ENCODE measurements at regions not wholly inside any gene's neighbourhood (a gene's known extent, or its start where the extent isn't known, plus 50 kb on each side); places are given as distances from the start of the nearest gene placed in this dataset.

- H3K4me3 Mint-ChIP-seq, result no peak overlapping the region
- no peak for DNase-seq
- no peaks in the 10 kb centered on the region for H3K4me1 Mint-ChIP-seq
- Histone ChIP-seq H3K27ac (ENCODE audit: low read depth, low read length) (no peak overlapping the region), H3K9me3 (ENCODE audit: control insufficient read depth in 1 of 2, low read length in 2 of 2) (no peaks in the 10 kb centered on the region), H3K27me3 (ENCODE audit: insufficient read depth, low read length) (no peaks in the 10 kb centered on the region), H3K4me3 (ENCODE audit: low read length in 2 of 2) (no peak overlapping the region), H3K4me1 (ENCODE audit: insufficient read depth, low read length) (no peaks in the 10 kb centered on the region), H3K36me3 (ENCODE audit: insufficient read depth, low read length) (no peaks in the 10 kb centered on the region)
- intact Hi-C loops (cut with micrococcal nuclease), result no loop called here
- ChIA-PET POLR2A (ENCODE audit: partially characterized antibody) (no interaction called here), CTCF (ENCODE audit: partially characterized antibody) (no interaction called here)
- peaks cover 0 to 2% (median 0%) of the 10 kb centered on the region in 8 donors for H3K9me3 Mint-ChIP-seq
- H3K27ac Mint-ChIP-seq, result no peak overlapping the region
- H3K27me3 Mint-ChIP-seq, result peaks cover 11 to 16% of the 10 kb centered on the region in 2 donors
- no peaks in the 10 kb centered on the region for H3K36me3 Mint-ChIP-seq
These were observed 185.3 kb upstream of the GPR26 start for GRCh38 chr10:123480845-123481244.

GRCh38 chr10:123484722-123485121 lies 181.4 kb upstream of the GPR26 start:
- H3K27ac ChIP-seq (ENCODE audit: low read depth, low read length), result no peak overlapping the region
- no peaks in the 10 kb centered on the region for H3K36me3 Mint-ChIP-seq
- H3K4me1 Mint-ChIP-seq, result no peaks in the 10 kb centered on the region
- no peak overlapping the region for H3K4me3 Mint-ChIP-seq
- peaks cover 10 to 16% of the 10 kb centered on the region in 2 donors for H3K27me3 Mint-ChIP-seq
- no peak overlapping the region for H3K27ac Mint-ChIP-seq
- H3K4me3 ChIP-seq (ENCODE audit: low read length in 2 of 2), result no peak overlapping the region
- DNase-seq, result no peak
- intact Hi-C loops (cut with micrococcal nuclease), result no loop called here
- CTCF ChIA-PET (ENCODE audit: partially characterized antibody), result no interaction called here
- H3K36me3 ChIP-seq (ENCODE audit: insufficient read depth, low read length), result no peaks in the 10 kb centered on the region
- H3K4me1 ChIP-seq (ENCODE audit: insufficient read depth, low read length), result no peaks in the 10 kb centered on the region
- H3K9me3 Mint-ChIP-seq, result peaks cover 0 to 2% (median 0%) of the 10 kb centered on the region in 8 donors
- no peaks in the 10 kb centered on the region for H3K27me3 ChIP-seq (ENCODE audit: insufficient read depth, low read length)
- no peaks in the 10 kb centered on the region for H3K9me3 ChIP-seq (ENCODE audit: control insufficient read depth in 1 of 2, low read length in 2 of 2)
- POLR2A ChIA-PET (ENCODE audit: partially characterized antibody), result no interaction called here

DNA sequence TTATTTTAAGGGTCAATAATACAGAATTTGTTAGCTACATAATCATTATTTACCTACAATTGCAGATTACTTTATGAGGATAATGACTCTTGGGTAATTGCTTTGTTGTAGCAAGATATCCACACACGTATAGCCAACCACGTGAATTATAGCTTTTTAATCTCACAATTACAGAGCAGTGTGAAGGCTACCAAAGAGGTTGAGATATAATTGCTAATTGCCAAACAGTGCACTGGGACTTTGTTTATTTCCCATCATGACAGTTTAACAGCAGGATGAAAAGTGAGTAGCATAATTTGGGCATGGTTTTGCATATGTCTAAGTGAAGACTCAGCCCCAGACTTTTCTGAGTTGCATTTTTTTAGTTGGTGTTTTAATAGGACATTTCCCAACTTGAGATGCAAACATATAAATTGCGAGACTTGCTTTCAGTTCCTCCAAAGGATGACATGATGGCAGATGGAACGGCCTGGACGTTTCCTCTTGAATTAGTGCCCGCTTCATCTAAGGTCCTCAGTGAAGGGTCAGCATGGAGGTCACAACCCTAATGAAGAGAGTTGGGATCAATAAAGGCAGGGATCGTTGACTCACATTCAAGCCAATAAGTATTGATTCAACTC lies 180.7 kb upstream of the GPR26 start:
- no peak for DNase-seq
- intact Hi-C loops (cut with micrococcal nuclease), result no loop called here
- Histone ChIP-seq H3K4me1 (ENCODE audit: insufficient read depth, low read length) (no peaks in the 10 kb centered on the region), H3K9me3 (ENCODE audit: control insufficient read depth in 1 of 2, low read length in 2 of 2) (no peaks in the 10 kb centered on the region), H3K36me3 (ENCODE audit: insufficient read depth, low read length) (no peaks in the 10 kb centered on the region), H3K4me3 (ENCODE audit: low read length in 2 of 2) (no peak overlapping the region), H3K27me3 (ENCODE audit: insufficient read depth, low read length) (no peaks in the 10 kb centered on the region), H3K27ac (ENCODE audit: low read depth, low read length) (no peak overlapping the region)
- CTCF ChIA-PET (ENCODE audit: partially characterized antibody), result no interaction called here
- Mint-ChIP-seq H3K4me1 (no peaks in the 10 kb centered on the region), H3K27me3 (peaks cover 7 to 14% of the 10 kb centered on the region in 2 donors), H3K4me3 (no peak overlapping the region), H3K27ac (no peak overlapping the region), H3K9me3 (peaks cover 0 to 2% (median 0%) of the 10 kb centered on the region in 8 donors), H3K36me3 (no peaks in the 10 kb centered on the region)
- POLR2A ChIA-PET (ENCODE audit: partially characterized antibody), result no interaction called here

DNA sequence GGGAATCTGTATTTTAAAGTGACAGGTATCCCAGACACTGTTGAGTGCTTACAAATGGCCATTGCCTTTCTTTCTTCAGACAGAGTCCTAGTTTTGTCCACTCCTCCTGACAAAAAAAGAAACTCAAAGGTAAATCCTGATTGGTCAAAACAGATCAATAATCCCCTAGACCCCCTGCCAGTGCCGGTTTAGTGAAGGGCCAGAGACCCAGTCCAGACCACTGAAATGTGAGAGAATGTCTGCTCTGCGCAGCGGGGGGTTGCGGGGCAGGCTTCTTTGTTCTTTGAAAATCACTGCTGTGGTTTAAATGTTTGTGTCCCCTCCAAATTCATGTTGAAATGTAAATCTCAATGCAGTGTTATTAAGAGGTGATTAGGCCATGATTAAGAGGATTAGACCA lies 177.7 kb upstream of the GPR26 start:
- Mint-ChIP-seq H3K27ac (no peak overlapping the region), H3K4me1 (no peaks in the 10 kb centered on the region), H3K9me3 (peaks cover 0 to 2% (median 0%) of the 10 kb centered on the region in 8 donors), H3K4me3 (no peak overlapping the region), H3K27me3 (peaks cover 13 to 17% of the 10 kb centered on the region in 2 donors), H3K36me3 (no peaks in the 10 kb centered on the region)
- no peak overlapping the region for H3K4me3 ChIP-seq (ENCODE audit: low read length in 2 of 2)
- POLR2A ChIA-PET (ENCODE audit: partially characterized antibody), result no interaction called here
- DNase-seq, result no peak
- H3K9me3 ChIP-seq (ENCODE audit: control insufficient read depth in 1 of 2, low read length in 2 of 2), result no peaks in the 10 kb centered on the region
- H3K27ac ChIP-seq (ENCODE audit: low read depth, low read length), result no peak overlapping the region
- H3K36me3 ChIP-seq (ENCODE audit: insufficient read depth, low read length), result no peaks in the 10 kb centered on the region
- CTCF ChIA-PET (ENCODE audit: partially characterized antibody), result no interaction called here
- no peaks in the 10 kb centered on the region for H3K4me1 ChIP-seq (ENCODE audit: insufficient read depth, low read length)
- no peaks in the 10 kb centered on the region for H3K27me3 ChIP-seq (ENCODE audit: insufficient read depth, low read length)
- intact Hi-C loops (cut with micrococcal nuclease), result no loop called here

- DNase-seq, result no peak
- POLR2A ChIA-PET (ENCODE audit: partially characterized antibody), result no interaction called here
- H3K27me3 ChIP-seq (ENCODE audit: insufficient read depth, low read length), result no peaks in the 10 kb centered on the region
- no peak overlapping the region for H3K27ac ChIP-seq (ENCODE audit: low read depth, low read length)
- Mint-ChIP-seq H3K36me3 (no peaks in the 10 kb centered on the region), H3K27ac (no peak overlapping the region), H3K4me3 (no peak overlapping the region), H3K27me3 (peaks cover 15 to 17% of the 10 kb centered on the region in 2 donors), H3K9me3 (peaks cover 0 to 2% (median 0%) of the 10 kb centered on the region in 8 donors), H3K4me1 (no peaks in the 10 kb centered on the region)
- H3K4me3 ChIP-seq (ENCODE audit: low read length in 2 of 2), result no peak overlapping the region
- intact Hi-C loops (cut with micrococcal nuclease), result no loop called here
- H3K4me1 ChIP-seq (ENCODE audit: insufficient read depth, low read length), result no peaks in the 10 kb centered on the region
- no peaks in the 10 kb centered on the region for H3K9me3 ChIP-seq (ENCODE audit: control insufficient read depth in 1 of 2, low read length in 2 of 2)
- no peaks in the 10 kb centered on the region for H3K36me3 ChIP-seq (ENCODE audit: insufficient read depth, low read length)
- CTCF ChIA-PET (ENCODE audit: partially characterized antibody), result no interaction called here
These were observed 174.8 kb upstream of the GPR26 start for GRCh38 chr10:123491364-123491763.

DNA sequence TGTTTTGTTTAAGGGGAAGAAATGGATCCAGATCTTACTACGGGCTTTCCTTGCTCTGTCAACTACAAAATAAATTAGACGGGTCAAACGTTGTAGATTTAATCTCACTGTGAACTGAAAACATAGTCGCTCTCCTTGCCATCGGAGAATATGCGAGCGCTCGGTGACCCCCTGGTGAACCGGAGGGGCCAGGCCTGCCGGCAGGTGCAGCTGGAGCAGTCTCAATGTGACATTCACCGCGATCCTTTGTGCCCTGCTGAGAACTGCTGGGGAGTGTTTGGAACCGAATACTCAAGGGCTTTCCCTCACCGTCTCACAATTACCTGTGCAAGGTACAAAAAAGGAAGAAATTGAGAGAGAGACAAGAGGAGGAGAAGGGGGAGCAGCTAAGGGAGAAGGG lies 174.1 kb upstream of the GPR26 start:
- ChIA-PET POLR2A (ENCODE audit: partially characterized antibody) (no interaction called here), CTCF (ENCODE audit: partially characterized antibody) (no interaction called here)
- H3K36me3 ChIP-seq (ENCODE audit: insufficient read depth, low read length), result no peaks in the 10 kb centered on the region
- H3K9me3 Mint-ChIP-seq, result peaks cover 0 to 2% (median 0%) of the 10 kb centered on the region in 8 donors
- H3K4me1 ChIP-seq (ENCODE audit: insufficient read depth, low read length), result no peaks in the 10 kb centered on the region
- no peaks in the 10 kb centered on the region for H3K27me3 ChIP-seq (ENCODE audit: insufficient read depth, low read length)
- peaks cover 15 to 17% of the 10 kb centered on the region in 2 donors for H3K27me3 Mint-ChIP-seq
- H3K4me3 Mint-ChIP-seq, result no peak overlapping the region
- intact Hi-C loops (cut with micrococcal nuclease), result no loop called here
- DNase-seq, result no peak
- H3K36me3 Mint-ChIP-seq, result no peaks in the 10 kb centered on the region
- H3K4me3 ChIP-seq (ENCODE audit: low read length in 2 of 2), result no peak overlapping the region
- no peaks in the 10 kb centered on the region for H3K9me3 ChIP-seq (ENCODE audit: control insufficient read depth in 1 of 2, low read length in 2 of 2)
- H3K27ac ChIP-seq (ENCODE audit: low read depth, low read length), result no peak overlapping the region
- no peaks in the 10 kb centered on the region for H3K4me1 Mint-ChIP-seq
- H3K27ac Mint-ChIP-seq, result no peak overlapping the region

- Histone ChIP-seq H3K4me1 (ENCODE audit: insufficient read depth, low read length) (no peaks in the 10 kb centered on the region), H3K4me3 (ENCODE audit: low read length in 2 of 2) (no peak overlapping the region), H3K36me3 (ENCODE audit: insufficient read depth, low read length) (no peaks in the 10 kb centered on the region), H3K27ac (ENCODE audit: low read depth, low read length) (no peak overlapping the region), H3K27me3 (ENCODE audit: insufficient read depth, low read length) (no peaks in the 10 kb centered on the region), H3K9me3 (ENCODE audit: control insufficient read depth in 1 of 2, low read length in 2 of 2) (no peaks in the 10 kb centered on the region)
- no peak for DNase-seq
- Mint-ChIP-seq H3K27ac (no peak overlapping the region), H3K27me3 (peaks cover 15 to 20% of the 10 kb centered on the region in 2 donors), H3K4me1 (no peaks in the 10 kb centered on the region), H3K36me3 (no peaks in the 10 kb centered on the region), H3K9me3 (peaks cover 0 to 2% (median 0%) of the 10 kb centered on the region in 8 donors), H3K4me3 (no peak overlapping the region)
- intact Hi-C loops (cut with micrococcal nuclease), result no loop called here
- ChIA-PET CTCF (ENCODE audit: partially characterized antibody) (no interaction called here), POLR2A (ENCODE audit: partially characterized antibody) (no interaction called here)
These were observed 171.8 kb upstream of the GPR26 start for GRCh38 chr10:123494301-123494808.

GRCh38 chr10:123496375-123496774 lies 169.8 kb upstream of the GPR26 start:
- Histone ChIP-seq H3K27me3 (ENCODE audit: insufficient read depth, low read length) (no peaks in the 10 kb centered on the region), H3K9me3 (ENCODE audit: control insufficient read depth in 1 of 2, low read length in 2 of 2) (no peaks in the 10 kb centered on the region), H3K4me3 (ENCODE audit: low read length in 2 of 2) (no peak overlapping the region), H3K4me1 (ENCODE audit: insufficient read depth, low read length) (no peaks in the 10 kb centered on the region), H3K36me3 (ENCODE audit: insufficient read depth, low read length) (no peaks in the 10 kb centered on the region), H3K27ac (ENCODE audit: low read depth, low read length) (no peak overlapping the region)
- no peak overlapping the region for H3K27ac Mint-ChIP-seq
- H3K36me3 Mint-ChIP-seq, result no peaks in the 10 kb centered on the region
- CTCF ChIA-PET (ENCODE audit: partially characterized antibody), result no interaction called here
- H3K4me3 Mint-ChIP-seq, result no peak overlapping the region
- POLR2A ChIA-PET (ENCODE audit: partially characterized antibody), result no interaction called here
- DNase-seq, result no peak
- intact Hi-C loops (cut with micrococcal nuclease), result no loop called here
- peaks cover 0 to 2% (median 0%) of the 10 kb centered on the region in 8 donors for H3K9me3 Mint-ChIP-seq
- H3K4me1 Mint-ChIP-seq, result no peaks in the 10 kb centered on the region
- peaks cover 11 to 18% of the 10 kb centered on the region in 2 donors for H3K27me3 Mint-ChIP-seq
